Endothelial cell (in vitro differentiated cells): ENCODE measurements at regions not wholly inside any gene's neighbourhood (a gene's known extent, or its start where the extent isn't known, plus 50 kb on each side); places are given as distances from the start of the nearest gene placed in this dataset.

Source experiments
- DNase-seq: peaks from one replicate; pipeline ENCODE4 v3.0.0; 2021; ENCODE audit warnings: low spot score
- H3K27ac Mint-ChIP-seq: one replicate; pipeline ENCODE4 v1.8.0; 2021; ENCODE audit warnings: mixed read lengths, inconsistent platforms; ENCODE audit not compliant: unreplicated experiment
- H3K27me3 Mint-ChIP-seq: one replicate; pipeline ENCODE4 v1.8.0; 2021; ENCODE audit warnings: mild to moderate bottlenecking, moderate library complexity, mixed read lengths, inconsistent platforms; ENCODE audit not compliant: unreplicated experiment
- H3K36me3 Mint-ChIP-seq: one replicate; pipeline ENCODE4 v1.8.0; 2021; ENCODE audit warnings: mild to moderate bottlenecking, low read depth, mixed read lengths, inconsistent platforms; ENCODE audit not compliant: unreplicated experiment
- H3K4me1 Mint-ChIP-seq: one replicate; pipeline ENCODE4 v1.8.0; 2021; ENCODE audit warnings: mild to moderate bottlenecking, mixed read lengths, inconsistent platforms; ENCODE audit not compliant: unreplicated experiment
- H3K4me3 Mint-ChIP-seq: one replicate; pipeline ENCODE4 v1.8.0; 2021; ENCODE audit warnings: mild to moderate bottlenecking, mixed read lengths, inconsistent platforms; ENCODE audit not compliant: unreplicated experiment
- H3K9me3 Mint-ChIP-seq: one replicate; pipeline ENCODE4 v1.8.0; 2021; ENCODE audit warnings: mixed read lengths, inconsistent platforms; ENCODE audit not compliant: unreplicated experiment
- CTCF ChIP-seq: fragments of 200-600 bp; sonication (generic); IDR thresholded peaks from one replicate; pipeline ENCODE4 v1.5.0; 2021; ENCODE audit warnings: antibody characterized with exemption; ENCODE audit not compliant: unreplicated experiment

GRCh38 chr1:185419718-185420117 lies 102.7 kb upstream of the IVNS1ABP start:
- no peak for TF ChIP-seq CTCF
- Mint-ChIP-seq H3K27me3 (no peaks in the 10 kb centered on the region), H3K4me3 (no peak overlapping the region), H3K27ac (no peak overlapping the region), H3K4me1 (peaks cover 7% of the 10 kb centered on the region), H3K36me3 (no peaks in the 10 kb centered on the region), H3K9me3 (no peaks in the 10 kb centered on the region)
- DNase-seq, result no peak

- H3K9me3 Mint-ChIP-seq, result no peaks in the 10 kb centered on the region
- H3K4me3 Mint-ChIP-seq, result no peak overlapping the region
- no peaks in the 10 kb centered on the region for H3K27me3 Mint-ChIP-seq
- H3K27ac Mint-ChIP-seq, result no peak overlapping the region
- peaks cover 7% of the 10 kb centered on the region for H3K4me1 Mint-ChIP-seq
- no peak for DNase-seq
- no peak for TF ChIP-seq CTCF
- H3K36me3 Mint-ChIP-seq, result no peaks in the 10 kb centered on the region
These were observed 101.4 kb upstream of the IVNS1ABP start for GRCh38 chr1:185418472-185418871.

DNA sequence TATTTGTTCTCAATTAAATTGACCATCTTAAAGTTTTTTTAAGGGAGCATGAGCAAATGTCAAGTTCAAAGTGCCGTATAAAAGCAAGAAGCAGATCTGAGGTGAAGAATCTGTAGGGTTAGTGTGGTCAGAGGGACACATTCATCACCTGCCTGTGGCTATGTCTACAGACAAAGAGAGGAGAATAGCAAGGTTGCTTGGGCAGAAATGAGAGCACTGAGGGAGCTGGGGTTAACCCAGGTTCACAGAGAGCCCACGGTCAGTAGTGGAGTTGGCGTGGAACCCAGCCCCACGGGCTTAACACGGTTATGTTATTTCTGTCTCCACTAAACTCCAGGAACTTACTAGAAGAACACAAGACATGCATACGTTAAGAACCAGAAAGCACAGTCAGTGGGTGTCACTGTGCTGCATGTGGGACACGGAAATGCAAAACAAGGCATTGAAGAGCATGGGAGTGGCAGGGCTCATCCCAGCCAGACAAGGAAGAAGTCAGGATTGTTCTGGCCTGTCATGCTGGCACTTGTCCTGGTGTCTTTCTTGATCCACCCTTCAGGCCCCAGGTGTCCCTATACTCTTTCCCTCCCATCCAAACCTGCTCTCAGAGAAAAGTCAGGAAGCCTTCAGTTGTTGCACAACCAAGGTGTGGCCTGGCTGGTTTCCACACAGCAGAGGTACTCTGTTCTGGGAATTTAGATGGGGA lies 95.5 kb upstream of the IVNS1ABP start:
- Mint-ChIP-seq H3K9me3 (no peaks in the 10 kb centered on the region), H3K36me3 (no peaks in the 10 kb centered on the region), H3K4me3 (no peak overlapping the region), H3K27me3 (no peaks in the 10 kb centered on the region), H3K4me1 (no peaks in the 10 kb centered on the region), H3K27ac (no peak overlapping the region)
- TF ChIP-seq CTCF, result no peak
- no peak for DNase-seq

DNA sequence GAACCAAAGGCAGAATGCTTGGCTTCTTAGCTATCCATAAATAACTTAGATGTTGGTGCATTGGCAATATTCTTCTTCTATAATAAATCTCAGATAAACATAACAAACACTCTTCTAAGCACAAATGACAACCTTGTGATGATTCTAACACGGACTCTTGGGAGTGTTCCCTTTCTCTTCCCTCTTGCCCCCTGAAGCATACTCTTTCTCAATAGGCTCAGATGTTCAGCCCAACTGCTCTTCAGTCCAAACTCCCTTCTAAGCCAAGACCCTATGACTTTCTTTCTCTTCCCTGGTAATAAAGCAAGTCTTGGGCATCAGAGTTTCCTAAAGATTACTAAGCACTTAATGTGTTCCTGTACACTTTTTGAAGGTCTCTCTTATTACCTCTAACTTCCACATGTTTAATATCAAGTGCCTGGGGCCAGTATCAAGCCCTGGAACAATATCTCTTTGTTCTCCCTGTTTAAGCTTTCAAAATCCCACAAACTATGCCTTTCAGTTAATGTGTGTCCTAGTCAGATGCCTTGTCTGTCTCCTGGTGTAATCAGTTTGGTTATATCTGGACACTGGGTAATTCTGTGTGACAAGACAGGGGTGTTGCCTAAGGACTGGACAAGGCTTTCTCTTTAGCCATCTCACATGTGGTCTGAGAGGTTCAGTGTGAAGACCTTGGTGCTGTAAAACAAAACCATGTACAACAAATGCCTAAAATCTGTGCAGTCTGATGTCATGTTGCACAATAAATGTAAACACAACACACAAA lies 92.9 kb upstream of the IVNS1ABP start:
- Mint-ChIP-seq H3K9me3 (no peaks in the 10 kb centered on the region), H3K27ac (no peak overlapping the region), H3K36me3 (no peaks in the 10 kb centered on the region), H3K4me1 (no peaks in the 10 kb centered on the region), H3K4me3 (no peak overlapping the region), H3K27me3 (no peaks in the 10 kb centered on the region)
- DNase-seq, result no peak
- no peak for TF ChIP-seq CTCF

DNA sequence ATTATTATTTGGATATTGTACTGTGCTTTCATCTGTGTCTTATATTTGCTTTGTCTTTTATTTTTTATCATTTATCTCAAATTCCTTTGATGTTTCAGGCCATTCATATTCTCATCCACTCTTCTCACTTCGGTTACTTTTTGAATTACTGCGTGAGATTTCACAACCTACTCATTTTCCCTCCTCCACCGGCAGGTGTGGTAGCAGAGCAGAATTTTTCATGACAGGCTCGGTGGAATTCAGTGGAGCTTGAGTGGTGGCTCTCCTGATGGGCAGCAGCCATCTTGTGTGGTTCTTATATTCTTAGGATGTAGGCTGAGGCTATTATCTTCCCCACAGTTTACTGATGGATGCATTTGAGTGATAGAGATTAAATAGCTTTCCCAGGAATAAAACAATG lies 92.3 kb upstream of the IVNS1ABP start:
- H3K4me3 Mint-ChIP-seq, result no peak overlapping the region
- peaks cover 2% of the 10 kb centered on the region for H3K27me3 Mint-ChIP-seq
- H3K27ac Mint-ChIP-seq, result no peak overlapping the region
- no peak for DNase-seq
- H3K36me3 Mint-ChIP-seq, result no peaks in the 10 kb centered on the region
- no peaks in the 10 kb centered on the region for H3K9me3 Mint-ChIP-seq
- peaks cover 1% of the 10 kb centered on the region for H3K4me1 Mint-ChIP-seq
- TF ChIP-seq CTCF, result no peak
